Tibial nerve (tissue), 4 donors: ENCODE measurements at regions not wholly inside any gene's neighbourhood (a gene's known extent, or its start where the extent isn't known, plus 50 kb on each side); places are given as distances from the start of the nearest gene placed in this dataset.

ENCODE experiments used
- DNase-seq, 2 donors: peaks; one replicate each; pipeline ENCODE4 v3.0.0-alpha.2; 2019; ENCODE audit warnings: low spot score in 2 of 2
- H3K27ac ChIP-seq, 4 donors: fragments of 200-600 bp; sonication (generic) in 3 of 4; one replicate each; pipeline ENCODE4 v1.5.1; 2017 to 2019; ENCODE audit warnings: mild to moderate bottlenecking in 1 of 4
- H3K27me3 ChIP-seq, 2 donors: fragments of 200-600 bp; sonication (generic) in 1 of 2; one replicate each; pipeline versions ENCODE4 v1.5.1 to v1.6.0; 2017 to 2019
- H3K36me3 ChIP-seq, 3 donors: fragments of 200-600 bp; sonication (generic); one replicate each; pipeline ENCODE4 v1.5.1; 2018 to 2019
- H3K4me1 ChIP-seq, 4 donors: fragments of 200-600 bp; sonication (generic) in 3 of 4; one replicate each; pipeline ENCODE4 v1.5.1; 2017 to 2019
- H3K4me3 ChIP-seq, 4 donors: fragments of 200-600 bp; sonication (generic) in 3 of 4; one replicate each; pipeline ENCODE4 v1.5.1; 2017 to 2019; ENCODE audit warnings: mild to moderate bottlenecking in 1 of 4, moderate library complexity in 1 of 4
- H3K9me3 ChIP-seq, 4 donors: fragments of 200-600 bp; sonication (generic) in 3 of 4; one replicate each; pipeline ENCODE4 v1.5.1; 2017 to 2019
- CTCF ChIP-seq, 5 experiments: fragments of 200-600 bp in 3 of 5; fragments of 450-650 bp in 2 of 5; sonication (generic) in 3 of 5; IDR thresholded peaks; one replicate each; pipeline ENCODE4 v1.5.1; 2016 to 2019; ENCODE audit warnings: antibody characterized with exemption in 5 of 5, mild to moderate bottlenecking in 3 of 5, moderate library complexity in 2 of 5
- EP300 ChIP-seq, 2 donors: sonication (generic); formaldehyde crosslinking; IDR thresholded peaks; one replicate each; pipeline ENCODE4 v1.6.1; 2017; ENCODE audit warnings: antibody characterized with exemption in 2 of 2, mild to moderate bottlenecking in 1 of 2
- POLR2A ChIP-seq, 2 donors: fragments of 450-650 bp; IDR thresholded peaks; one replicate each; pipeline ENCODE4 v1.6.1; 2017; ENCODE audit warnings: antibody characterized with exemption in 2 of 2, mild to moderate bottlenecking in 2 of 2, moderate library complexity in 2 of 2
- WGBS, 2 donors: methylation state at CpG; one replicate each; pipeline ENCODE4 v1.1.5; 2018; 5-methylcytosine and 5-hydroxymethylcytosine counted together

GRCh38 chr1:238589843-238590435, 699.2 kb upstream of the ZP4 start:
- Histone ChIP-seq H3K36me3 (no peaks in the 10 kb centered on the region), H3K4me3 (no peak overlapping the region), H3K27ac (no peak overlapping the region), H3K4me1 (no peaks in the 10 kb centered on the region), H3K27me3 (no peaks in the 10 kb centered on the region), H3K9me3 (no peaks in the 10 kb centered on the region)
- 48 to 63% methylated on average over 9 of the region's 9 CpGs for WGBS, 2 donors
- no peak for TF ChIP-seq EP300 (IDR thresholded peaks at IDR 0.05)
- no peak for DNase-seq

GRCh38 chr1:238582816-238583215, 692.1 kb upstream of the ZP4 start:
- Histone ChIP-seq H3K9me3 (no peaks in the 10 kb centered on the region), H3K36me3 (no peaks in the 10 kb centered on the region), H3K27ac (no peak overlapping the region), H3K4me1 (no peaks in the 10 kb centered on the region), H3K4me3 (no peak overlapping the region), H3K27me3 (no peaks in the 10 kb centered on the region)
- TF ChIP-seq POLR2A (IDR thresholded peaks at IDR 0.05) (no peak), EP300 (IDR thresholded peaks at IDR 0.05) (no peak), CTCF (IDR thresholded peaks at IDR 0.05) (no peak)
- no peak for DNase-seq
- WGBS, 2 donors: 94 to 97% methylated on average over 3 of the region's 3 CpGs

- no peaks in the 10 kb centered on the region for H3K36me3 ChIP-seq
- H3K4me1 ChIP-seq: no peaks in the 10 kb centered on the region
- no peak for DNase-seq
- WGBS, 2 donors: 56 to 60% methylated on average over 2 of the region's 2 CpGs
- H3K27me3 ChIP-seq: no peaks in the 10 kb centered on the region
- H3K9me3 ChIP-seq: peaks cover 0 to 4% (median 0%) of the 10 kb centered on the region in 4 donors
- TF ChIP-seq EP300 (IDR thresholded peaks at IDR 0.05) (no peak), POLR2A (IDR thresholded peaks at IDR 0.05) (no peak), CTCF (IDR thresholded peaks at IDR 0.05) (no peak)
- no peak overlapping the region for H3K27ac ChIP-seq
- no peak overlapping the region for H3K4me3 ChIP-seq
These were observed 690.6 kb upstream of the ZP4 start for GRCh38 chr1:238581332-238581731.

- DNase-seq: no peak
These were observed 678.0 kb upstream of the ZP4 start for GRCh38 chr1:238568735-238569134.

GRCh38 chr1:238562341-238562740, 671.6 kb upstream of the ZP4 start:
- no peak overlapping the region for H3K4me3 ChIP-seq
- H3K27me3 ChIP-seq: no peaks in the 10 kb centered on the region
- no peaks in the 10 kb centered on the region for H3K36me3 ChIP-seq
- TF ChIP-seq POLR2A (IDR thresholded peaks at IDR 0.05) (no peak), EP300 (IDR thresholded peaks at IDR 0.05) (no peak), CTCF (IDR thresholded peaks at IDR 0.05) (no peak)
- H3K27ac ChIP-seq: no peak overlapping the region
- no peaks in the 10 kb centered on the region for H3K9me3 ChIP-seq
- H3K4me1 ChIP-seq: no peaks in the 10 kb centered on the region
- DNase-seq: no peak
- 58% methylated on average over 1 of the region's 1 CpG for whole genome bisulfite sequencing, 2 donors

More at GRCh38 chr1:238568735-238569134, 678.0 kb upstream of the ZP4 start:
- WGBS, 2 donors: 80 to 86% methylated on average over 2 of the region's 2 CpGs
- H3K9me3 ChIP-seq: no peaks in the 10 kb centered on the region
- no peak overlapping the region for H3K27ac ChIP-seq
- TF ChIP-seq CTCF (IDR thresholded peaks at IDR 0.05): no peak
- TF ChIP-seq EP300 (IDR thresholded peaks at IDR 0.05): no peak
- no peak for TF ChIP-seq POLR2A (IDR thresholded peaks at IDR 0.05)
- H3K27me3 ChIP-seq: no peaks in the 10 kb centered on the region
- H3K36me3 ChIP-seq: no peaks in the 10 kb centered on the region
- H3K4me1 ChIP-seq: no peaks in the 10 kb centered on the region
- no peak overlapping the region for H3K4me3 ChIP-seq

- DNase-seq: no peak
- H3K27ac ChIP-seq: no peak overlapping the region
- H3K36me3 ChIP-seq: no peaks in the 10 kb centered on the region
- TF ChIP-seq EP300 (IDR thresholded peaks at IDR 0.05) (no peak), CTCF (IDR thresholded peaks at IDR 0.05) (no peak), POLR2A (IDR thresholded peaks at IDR 0.05) (no peak)
- H3K4me1 ChIP-seq: no peaks in the 10 kb centered on the region
- H3K27me3 ChIP-seq: no peaks in the 10 kb centered on the region
- WGBS, 2 donors: 90 to 97% methylated on average over 2 of the region's 2 CpGs
- no peaks in the 10 kb centered on the region for H3K9me3 ChIP-seq
- H3K4me3 ChIP-seq: no peak overlapping the region
These were observed 668.0 kb upstream of the ZP4 start for GRCh38 chr1:238558746-238559145.
